Stimulated activated CD4-positive, alpha-beta T cell treated with anti-CD3 and anti-CD28 coated beads, Interleukin-15, amount 100 ng/mL, for 24 hours (primary cell): ENCODE measurements at regions not wholly inside any gene's neighbourhood (a gene's known extent, or its start where the extent isn't known, plus 50 kb on each side); places are given as distances from the start of the nearest gene placed in this dataset.

Source experiments
- DNase-seq: peaks from one replicate; pipeline ENCODE4 v3.0.0-alpha.2; 2020

DNA sequence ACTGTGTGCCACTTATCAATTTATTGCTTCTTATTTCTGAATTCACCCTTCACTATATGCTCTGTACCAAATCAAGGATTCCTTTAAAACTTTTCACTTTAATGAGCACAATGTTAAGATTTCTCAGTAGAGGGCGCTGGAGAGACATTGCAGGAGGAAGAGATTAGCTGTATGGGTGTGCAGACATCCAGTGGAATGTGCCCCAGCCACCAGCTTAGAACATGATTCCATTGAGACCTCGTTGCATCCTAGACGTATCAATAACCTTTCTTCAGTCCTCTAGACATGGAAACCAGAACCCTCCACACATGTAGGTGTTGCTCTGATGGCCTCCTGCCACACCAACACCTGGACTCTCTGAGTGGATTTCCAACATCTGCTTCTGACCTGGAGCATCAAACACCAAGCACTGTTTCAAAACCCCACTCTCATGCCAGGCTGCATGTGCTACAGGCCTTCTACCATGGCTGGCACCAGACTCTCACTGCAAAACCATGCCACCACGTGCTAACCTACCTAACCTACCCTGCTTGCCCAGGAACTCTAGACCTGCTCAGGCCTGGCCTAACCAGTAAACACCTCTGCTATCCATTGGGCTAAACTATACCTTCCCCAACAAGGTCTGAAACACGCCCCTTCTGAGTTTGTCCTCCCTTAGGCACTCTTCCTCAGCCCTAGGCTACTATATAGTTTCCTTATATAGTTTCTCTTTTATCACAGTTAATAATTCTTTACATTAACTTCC is 633.2 kb upstream of the PKDCC start:
- no peak for DNase-seq

- DNase-seq: no peak
These were observed 630.3 kb upstream of the PKDCC start for GRCh38 chr2:41417511-41417910.

- no peak for DNase-seq
These were observed 627.6 kb upstream of the PKDCC start for GRCh38 chr2:41420219-41420618.

GRCh38 chr2:41420872-41421271 is 626.9 kb upstream of the PKDCC start:
- no peak for DNase-seq

- DNase-seq: no peak
These were observed 616.1 kb upstream of the PKDCC start for GRCh38 chr2:41431756-41432155.

GRCh38 chr2:41432459-41432858 is 615.4 kb upstream of the PKDCC start:
- DNase-seq: no peak

DNA sequence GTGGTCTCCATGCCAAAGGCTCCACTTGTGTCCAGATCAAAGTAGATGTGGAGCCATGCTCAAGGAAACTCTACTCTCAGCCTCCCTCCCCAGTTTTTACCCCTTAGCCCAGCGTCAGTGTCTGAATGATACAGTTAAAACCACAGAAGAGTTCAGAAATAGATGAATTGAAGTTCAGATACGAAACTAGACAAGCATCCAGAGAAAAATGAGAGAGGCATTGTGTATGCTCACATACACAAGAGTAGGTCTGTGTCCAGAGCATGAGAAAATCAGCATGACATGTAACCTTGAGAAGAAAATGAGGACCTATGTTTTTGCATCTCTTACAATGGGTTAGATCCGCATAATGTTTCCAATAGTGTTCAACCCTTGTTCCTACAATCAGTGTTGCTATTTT is 612.8 kb upstream of the PKDCC start:
- DNase-seq: no peak

DNA sequence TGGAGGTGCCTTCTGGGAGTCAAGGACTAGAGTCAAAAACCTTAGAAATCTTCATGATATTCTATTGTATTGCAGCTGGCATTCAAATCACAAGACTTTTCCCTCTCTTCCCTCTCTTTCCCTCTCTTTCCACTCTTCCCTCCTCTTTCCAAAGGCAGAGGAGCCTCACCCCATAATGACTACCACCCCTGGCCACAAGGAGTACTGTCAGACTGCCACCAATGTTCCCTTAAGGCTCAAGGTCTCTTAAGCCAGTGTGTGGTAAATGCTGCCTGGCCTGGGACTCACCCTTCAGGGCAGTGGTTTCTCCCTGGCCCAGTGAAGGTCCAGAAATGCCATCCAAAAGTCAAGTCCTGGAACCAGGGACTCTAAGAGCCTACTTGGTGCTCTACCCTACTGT is 605.9 kb upstream of the PKDCC start:
- DNase-seq: no peak

DNA sequence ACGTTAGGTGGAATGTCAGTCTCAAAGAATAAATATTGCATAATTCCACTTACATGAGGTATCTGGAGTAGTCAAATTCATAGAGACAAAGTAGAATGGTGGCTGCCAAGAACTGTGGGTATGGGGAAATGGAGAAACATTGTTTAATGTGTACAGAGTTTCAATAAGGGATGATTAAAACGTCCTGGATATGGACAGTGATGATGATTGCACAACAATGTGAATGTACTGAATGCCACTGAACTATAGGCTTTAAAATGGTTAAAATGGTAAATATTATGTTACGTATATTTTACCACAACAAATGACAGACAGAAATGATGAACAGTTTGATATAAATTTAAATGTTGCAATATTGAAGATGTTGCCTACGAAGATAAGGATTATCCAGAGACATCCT is 602.0 kb upstream of the PKDCC start:
- no peak for DNase-seq

DNA sequence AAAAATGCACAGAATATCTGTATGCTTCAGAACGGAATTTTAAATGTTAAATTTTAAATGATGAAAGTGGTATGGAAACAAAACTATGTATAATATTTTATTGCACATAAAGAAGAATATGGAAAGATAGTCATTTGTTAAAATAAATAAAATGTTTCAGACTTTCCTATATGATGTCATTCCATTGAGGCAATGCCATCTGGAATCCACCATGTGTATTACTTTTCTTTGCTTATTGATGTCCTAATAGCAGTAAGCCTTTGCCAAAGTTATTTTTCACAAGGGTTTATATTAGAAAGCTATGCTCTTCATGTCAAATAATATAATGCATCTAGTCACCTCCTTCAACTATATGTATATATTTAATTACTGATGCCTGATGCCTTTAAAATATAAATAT is 601.6 kb upstream of the PKDCC start:
- DNase-seq: no peak

DNA sequence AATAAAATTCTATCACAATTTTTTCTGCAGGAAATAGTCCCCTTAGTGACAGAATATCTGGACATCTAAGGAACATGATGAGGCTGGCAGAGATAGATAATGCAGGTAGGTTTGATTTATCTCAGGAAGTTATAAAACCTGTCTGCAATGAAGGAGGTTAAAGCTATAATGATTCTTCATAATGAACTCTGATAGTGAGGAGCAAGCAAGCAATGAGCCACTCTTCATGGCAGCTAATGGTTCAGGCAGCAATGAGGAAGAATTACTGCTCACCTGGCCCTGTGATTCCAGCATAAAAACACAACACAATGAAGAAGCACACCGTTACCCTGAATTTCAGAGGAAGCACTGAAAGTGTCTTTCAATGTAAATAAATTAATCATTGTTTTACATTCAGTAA is 599.6 kb upstream of the PKDCC start:
- DNase-seq: no peak

GRCh38 chr2:41457026-41457425 is 590.8 kb upstream of the PKDCC start:
- DNase-seq: no peak

DNA sequence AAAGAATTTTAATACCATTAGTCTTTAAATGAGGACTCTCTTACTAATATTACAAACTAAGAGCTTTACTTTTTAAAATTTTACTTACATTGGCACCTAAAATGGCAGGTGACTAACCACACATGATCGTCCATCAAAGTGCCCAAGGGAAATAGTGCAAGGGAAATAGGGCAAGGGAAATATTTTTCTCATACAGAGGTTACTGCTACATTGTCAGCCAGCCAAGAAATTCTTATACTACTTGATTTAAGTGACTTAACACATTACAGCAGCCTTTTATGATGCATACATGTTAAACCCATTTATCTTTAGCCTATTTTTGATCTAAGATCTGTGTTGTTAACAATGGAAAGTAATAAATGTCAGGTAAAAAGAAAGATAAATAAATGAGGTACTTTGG is 587.2 kb upstream of the PKDCC start:
- DNase-seq: no peak

DNA sequence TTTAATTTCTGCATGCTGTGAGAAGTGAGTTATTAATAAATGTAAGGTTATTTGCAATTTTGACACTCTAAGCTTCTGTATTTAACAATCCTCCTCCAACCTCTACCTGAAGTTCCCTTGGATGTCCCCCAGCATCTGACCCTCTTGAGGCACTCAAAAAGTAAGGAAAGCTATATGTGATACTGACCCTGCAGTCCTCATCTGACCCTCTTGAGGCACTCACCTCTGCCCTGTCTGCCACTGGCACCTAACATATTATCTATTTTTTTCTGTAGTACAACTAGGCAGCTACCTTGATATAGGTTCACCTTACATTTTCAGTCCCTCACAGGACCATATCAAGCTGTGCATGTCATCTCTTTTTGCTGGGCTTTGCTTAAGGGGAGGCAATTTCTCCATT is 583.4 kb upstream of the PKDCC start:
- DNase-seq: no peak

DNA sequence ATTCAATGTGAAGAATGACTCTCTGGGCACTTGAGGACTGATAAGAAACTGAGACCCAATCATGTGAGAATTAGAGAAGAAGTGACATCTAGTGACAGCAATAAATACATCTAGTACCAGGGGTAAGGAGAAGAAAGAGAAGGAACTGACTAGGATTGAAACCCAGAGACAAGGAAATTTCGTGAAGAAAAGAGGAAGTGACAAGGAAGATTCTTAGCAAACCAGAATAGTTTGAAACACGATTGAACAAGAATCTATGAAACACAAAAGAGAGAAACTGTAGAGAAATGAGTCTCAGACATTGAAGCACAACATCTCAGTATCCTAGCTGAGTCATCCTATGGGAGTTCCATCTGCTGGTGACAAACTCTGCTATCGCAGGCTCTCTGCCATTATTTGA is 571.9 kb upstream of the PKDCC start:
- DNase-seq: no peak

GRCh38 chr2:41482659-41483058 is 565.2 kb upstream of the PKDCC start:
- DNase-seq: no peak

DNA sequence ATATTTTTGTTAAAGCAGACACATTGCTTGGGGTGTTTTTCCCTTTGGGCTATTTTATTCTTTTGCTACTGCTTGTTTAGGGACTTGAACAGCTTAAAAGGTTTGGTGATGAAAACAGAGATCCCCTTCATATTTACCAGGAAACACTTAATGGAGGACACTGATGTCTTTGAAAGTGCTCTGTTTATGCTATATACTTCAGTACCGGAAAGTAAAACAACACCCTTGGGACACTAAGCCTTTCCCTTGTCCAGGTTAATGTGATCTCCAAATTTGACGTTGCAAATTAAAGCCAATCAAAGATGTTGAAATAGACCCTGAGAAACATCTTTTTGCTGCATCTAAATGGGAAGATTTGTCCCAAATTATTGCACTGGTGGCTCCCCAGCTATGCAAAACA is 564.6 kb upstream of the PKDCC start:
- no peak for DNase-seq

- no peak for DNase-seq
These were observed 563.6 kb upstream of the PKDCC start for GRCh38 chr2:41483982-41484857.

DNA sequence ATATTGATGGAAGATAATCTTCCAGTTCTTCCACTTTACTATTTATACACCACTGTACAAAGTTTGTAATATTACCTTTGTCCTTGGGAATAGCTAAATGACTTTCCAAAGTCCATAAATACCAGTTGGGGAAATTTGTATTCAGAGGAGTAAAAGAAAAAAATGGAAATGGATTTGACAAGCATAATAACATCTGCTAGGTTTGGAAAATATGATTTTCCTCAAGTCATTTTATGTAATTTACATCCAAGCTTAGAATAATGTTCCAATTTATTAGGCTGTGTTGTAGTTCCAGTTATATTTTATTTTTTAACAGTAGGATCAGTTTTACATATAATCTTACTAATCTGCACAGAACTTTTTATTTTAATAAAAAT is 563.0 kb upstream of the PKDCC start:
- no peak for DNase-seq

DNA sequence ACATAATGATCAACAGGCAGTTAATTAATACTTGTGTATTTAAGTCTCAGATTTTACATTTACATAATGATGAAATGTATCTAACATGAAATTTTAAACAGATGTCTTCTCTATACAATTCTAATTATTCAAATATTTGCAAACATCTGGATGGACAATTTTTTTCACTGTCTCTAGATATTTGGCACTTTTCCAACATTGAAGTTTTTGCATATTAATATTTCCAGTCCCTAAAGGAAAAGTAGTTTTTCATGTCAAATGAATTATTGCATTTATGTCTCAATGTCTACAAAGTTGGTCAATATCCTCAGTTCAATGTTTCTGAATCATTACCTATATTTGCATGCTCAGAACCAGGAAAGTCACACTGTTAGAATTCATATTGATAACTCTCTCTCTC is 560.9 kb upstream of the PKDCC start:
- no peak for DNase-seq

- DNase-seq: no peak
These were observed 558.9 kb upstream of the PKDCC start for GRCh38 chr2:41488888-41489287.

- DNase-seq: no peak
These were observed 558.2 kb upstream of the PKDCC start for GRCh38 chr2:41489638-41490037.

DNA sequence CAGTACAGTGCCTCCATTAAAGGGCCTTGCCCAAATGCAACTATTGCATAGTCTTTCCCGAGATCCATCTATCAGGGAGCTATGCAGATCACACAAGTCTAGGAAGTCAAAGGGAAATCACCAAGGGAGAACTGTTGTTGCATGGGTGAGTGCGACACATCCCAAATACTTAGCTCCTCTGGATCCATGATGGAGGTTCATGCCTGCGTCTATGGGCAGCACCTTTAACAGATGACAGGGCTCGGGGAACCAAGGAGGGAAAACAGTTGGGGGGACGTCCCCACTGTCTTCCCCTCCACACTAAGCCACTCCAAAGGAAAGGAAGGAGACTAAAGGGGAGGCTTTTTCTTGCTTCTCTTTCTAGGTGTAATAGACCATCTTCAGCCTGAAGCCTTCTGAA is 552.8 kb upstream of the PKDCC start:
- no peak for DNase-seq

DNA sequence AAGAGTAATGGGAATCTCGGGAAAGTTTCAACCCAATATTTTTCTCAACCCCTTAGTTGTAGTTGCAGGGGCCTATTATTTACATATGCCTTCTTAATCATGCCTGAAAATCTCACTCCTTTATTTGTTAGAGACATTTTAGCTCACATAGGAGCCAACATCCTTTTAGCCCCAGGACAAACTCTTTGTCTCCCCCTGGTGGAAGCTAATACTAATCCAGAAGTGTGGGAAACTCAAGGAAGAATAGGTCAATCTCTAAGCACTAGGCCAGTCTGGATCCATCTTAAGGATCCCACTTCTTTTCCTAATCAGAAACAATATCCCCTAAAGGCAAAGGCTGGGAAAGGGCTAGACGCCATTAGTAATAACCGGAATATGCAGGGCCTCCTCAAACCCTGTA is 550.9 kb upstream of the PKDCC start:
- DNase-seq: no peak

DNA sequence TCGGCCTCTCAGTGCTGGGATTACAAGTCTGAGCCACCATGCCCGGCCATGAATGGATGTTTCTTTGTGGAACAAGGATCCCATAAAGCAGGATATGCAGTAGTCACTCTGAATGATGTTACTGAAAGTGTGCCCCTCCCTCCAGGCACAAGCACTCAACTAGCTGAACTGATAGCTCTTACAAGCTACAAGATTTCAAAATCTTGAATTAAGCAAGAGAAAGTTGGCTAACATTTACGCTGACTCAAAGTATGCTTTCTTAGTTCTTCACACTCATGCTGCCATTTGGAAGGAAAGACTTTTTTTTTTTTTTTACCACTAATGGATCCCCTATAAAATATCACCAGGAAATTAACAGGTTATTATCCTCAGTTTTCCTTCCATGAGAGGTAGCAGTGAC is 549.0 kb upstream of the PKDCC start:
- DNase-seq: no peak
